DND-41 (cell line): ENCODE measurements at regions not wholly inside any gene's neighbourhood (a gene's known extent, or its start where the extent isn't known, plus 50 kb on each side); places are given as distances from the start of the nearest gene placed in this dataset.

Experiments
- ATAC-seq: fragments of 200-7000 bp; cut with Tn5 transposase; 3 replicates; pipeline ENCODE4 v1.9.1; 2021; ENCODE audit warnings: low read depth; ENCODE audit not compliant: insufficient read depth
- DNase-seq: peaks from one replicate; pipeline ENCODE4 v3.0.0-alpha.2; 2020
- H2AFZ ChIP-seq: 2 replicates; pipeline ENCODE4 v1.6.0; 2012; ENCODE audit warnings: low read depth, low read length
- H3K27ac ChIP-seq: 2 replicates; pipeline ENCODE4 v1.5.1; 2012; ENCODE audit warnings: low read length, inconsistent platforms
- H3K27me3 ChIP-seq: fragments of 200-600 bp; sonication (generic); 2 replicates; pipeline ENCODE4 v1.6.0; 2012; ENCODE audit warnings: low read length, mild to moderate bottlenecking, inconsistent platforms; ENCODE audit not compliant: insufficient read depth, poor library complexity
- H3K36me3 ChIP-seq: 2 replicates; pipeline ENCODE4 v1.5.1; 2012; ENCODE audit warnings: low read length, inconsistent platforms; ENCODE audit not compliant: insufficient read depth
- H3K4me1 ChIP-seq: 2 replicates; pipeline ENCODE4 v1.5.1; 2012; ENCODE audit warnings: mild to moderate bottlenecking, low read length; ENCODE audit not compliant: insufficient read depth
- H3K4me2 ChIP-seq: 2 replicates; pipeline ENCODE4 v1.6.0; 2012; ENCODE audit warnings: mild to moderate bottlenecking, moderate library complexity, low read length, inconsistent platforms; ENCODE audit not compliant: insufficient read depth
- H3K4me3 ChIP-seq, 2 experiments: fragments of 200-600 bp in 1 of 2; shearing (Covaris generic) in 1 of 2; 2 replicates each; pipeline ENCODE4 v1.5.1; 2012 to 2016; ENCODE audit warnings: inconsistent platforms in 2 of 2, low read length in 2 of 2, mild to moderate bottlenecking in 2 of 2, low read depth in 1 of 2, moderate library complexity in 1 of 2
- H3K79me2 ChIP-seq: 2 replicates; pipeline ENCODE4 v1.6.0; 2012; ENCODE audit warnings: low read length, inconsistent platforms; ENCODE audit not compliant: insufficient read depth
- H3K9ac ChIP-seq: 2 replicates; pipeline ENCODE4 v1.6.0; 2012; ENCODE audit warnings: low read depth, mild to moderate bottlenecking, inconsistent platforms, low read length, moderate library complexity
- H3K9me3 ChIP-seq: 2 replicates; pipeline ENCODE4 v1.5.1; 2012; ENCODE audit warnings: low read length, moderate library complexity, mild to moderate bottlenecking, inconsistent platforms; ENCODE audit not compliant: insufficient read depth, severe bottlenecking
- H4K20me1 ChIP-seq: 2 replicates; pipeline ENCODE4 v1.6.0; 2012; ENCODE audit warnings: low read length; ENCODE audit not compliant: insufficient read depth
- CTCF ChIP-seq: IDR thresholded peaks from 2 replicates; pipeline ENCODE4 v1.5.1; 2012; ENCODE audit warnings: borderline replicate concordance, low read length, moderate library complexity, mild to moderate bottlenecking; ENCODE audit not compliant: poor library complexity, severe bottlenecking; ENCODE audit errors: extremely low read depth
- EZH2 ChIP-seq: IDR thresholded peaks from 3 replicates; pipeline ENCODE4 v1.6.1; 2012; ENCODE audit warnings: borderline replicate concordance, low read depth, mild to moderate bottlenecking, moderate library complexity, low read length, inconsistent platforms; ENCODE audit not compliant: severe bottlenecking

GRCh38 chr10:111478651-111479050 is 401.8 kb downstream of the ADRA2A start:
- no peak for ATAC-seq
- H4K20me1 ChIP-seq, result no peaks in the 10 kb centered on the region

GRCh38 chr10:111479966-111480365 is 403.1 kb downstream of the ADRA2A start:
- DNase-seq, result no peak
- Histone ChIP-seq H3K36me3 (no peaks in the 10 kb centered on the region), H3K27ac (no peak overlapping the region), H3K9ac (no peak overlapping the region), H3K4me3 (no peak overlapping the region), H3K27me3 (no peaks in the 10 kb centered on the region), H2AFZ (no peak overlapping the region), H3K4me2 (no peak overlapping the region), H3K9me3 (no peaks in the 10 kb centered on the region), H3K79me2 (no peaks in the 10 kb centered on the region), H3K4me1 (no peaks in the 10 kb centered on the region), H4K20me1 (no peaks in the 10 kb centered on the region)
- TF ChIP-seq EZH2 (no peak), CTCF (no peak)
- no peak for ATAC-seq

More at GRCh38 chr10:111478651-111479050, 401.8 kb downstream of the ADRA2A start:
- DNase-seq, result no peak
- no peaks in the 10 kb centered on the region for H3K79me2 ChIP-seq
- H2AFZ ChIP-seq, result no peak overlapping the region
- no peak overlapping the region for H3K4me2 ChIP-seq
- H3K9me3 ChIP-seq, result no peaks in the 10 kb centered on the region
- no peak overlapping the region for H3K27ac ChIP-seq
- H3K36me3 ChIP-seq, result no peaks in the 10 kb centered on the region
- H3K4me1 ChIP-seq, result no peaks in the 10 kb centered on the region
- no peak overlapping the region for H3K4me3 ChIP-seq
- H3K9ac ChIP-seq, result no peak overlapping the region
- no peaks in the 10 kb centered on the region for H3K27me3 ChIP-seq
- TF ChIP-seq EZH2 (no peak), CTCF (no peak)

- TF ChIP-seq EZH2, result no peak
- no peak for TF ChIP-seq CTCF
- DNase-seq (peak; percentile 5), ATAC-seq (0 out of 3 replicates have a peak, but pooled peaks have one; percentile 27)
- Histone ChIP-seq H3K27me3 (no peaks in the 10 kb centered on the region), H4K20me1 (no peaks in the 10 kb centered on the region), H3K36me3 (no peaks in the 10 kb centered on the region), H3K9me3 (no peaks in the 10 kb centered on the region), H3K27ac (no peak overlapping the region), H3K9ac (no peak overlapping the region), H3K4me3 (no peak overlapping the region), H3K79me2 (no peaks in the 10 kb centered on the region), H3K4me2 (no peak overlapping the region), H3K4me1 (no peaks in the 10 kb centered on the region), H2AFZ (no peak overlapping the region)
Observed at GRCh38 chr10:111481261-111481826, 404.5 kb downstream of the ADRA2A start.

- ATAC-seq (no peak), DNase-seq (no peak)
- Histone ChIP-seq H3K36me3 (no peaks in the 10 kb centered on the region), H3K27me3 (no peaks in the 10 kb centered on the region), H3K9ac (no peak overlapping the region), H3K4me2 (no peak overlapping the region), H3K9me3 (no peaks in the 10 kb centered on the region), H3K79me2 (no peaks in the 10 kb centered on the region), H3K27ac (no peak overlapping the region), H3K4me1 (no peaks in the 10 kb centered on the region), H3K4me3 (no peak overlapping the region), H4K20me1 (no peaks in the 10 kb centered on the region), H2AFZ (no peak overlapping the region)
- TF ChIP-seq EZH2, result no peak
Observed at GRCh38 chr10:111481866-111482265, 405.0 kb downstream of the ADRA2A start.
